ENCODE measurements at regions not wholly inside any gene's neighbourhood (a gene's known extent, or its start where the extent isn't known, plus 50 kb on each side); places are given as distances from the start of the nearest gene placed in this dataset.

DNA sequence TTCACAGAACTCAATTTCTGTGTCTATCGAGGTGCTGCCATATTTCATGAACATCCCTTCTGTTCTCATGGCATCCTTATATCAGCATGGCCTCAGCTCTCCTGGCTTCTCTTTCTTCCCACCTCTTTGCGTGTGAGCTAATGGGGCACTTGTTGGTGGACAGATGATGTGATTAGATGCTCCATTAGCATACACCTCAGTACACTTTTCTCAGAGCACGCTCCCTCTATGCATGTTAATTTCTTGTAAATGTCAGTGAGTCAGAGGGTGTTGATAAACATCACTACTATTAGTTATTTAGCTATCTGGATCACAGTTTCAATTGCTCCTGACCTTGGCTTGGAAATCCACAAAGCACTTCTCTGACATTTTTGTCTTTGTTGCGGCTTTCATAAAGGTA is 159.4 kb downstream of the CD8B2 start:
- TF ChIP-seq, protein P1, sequence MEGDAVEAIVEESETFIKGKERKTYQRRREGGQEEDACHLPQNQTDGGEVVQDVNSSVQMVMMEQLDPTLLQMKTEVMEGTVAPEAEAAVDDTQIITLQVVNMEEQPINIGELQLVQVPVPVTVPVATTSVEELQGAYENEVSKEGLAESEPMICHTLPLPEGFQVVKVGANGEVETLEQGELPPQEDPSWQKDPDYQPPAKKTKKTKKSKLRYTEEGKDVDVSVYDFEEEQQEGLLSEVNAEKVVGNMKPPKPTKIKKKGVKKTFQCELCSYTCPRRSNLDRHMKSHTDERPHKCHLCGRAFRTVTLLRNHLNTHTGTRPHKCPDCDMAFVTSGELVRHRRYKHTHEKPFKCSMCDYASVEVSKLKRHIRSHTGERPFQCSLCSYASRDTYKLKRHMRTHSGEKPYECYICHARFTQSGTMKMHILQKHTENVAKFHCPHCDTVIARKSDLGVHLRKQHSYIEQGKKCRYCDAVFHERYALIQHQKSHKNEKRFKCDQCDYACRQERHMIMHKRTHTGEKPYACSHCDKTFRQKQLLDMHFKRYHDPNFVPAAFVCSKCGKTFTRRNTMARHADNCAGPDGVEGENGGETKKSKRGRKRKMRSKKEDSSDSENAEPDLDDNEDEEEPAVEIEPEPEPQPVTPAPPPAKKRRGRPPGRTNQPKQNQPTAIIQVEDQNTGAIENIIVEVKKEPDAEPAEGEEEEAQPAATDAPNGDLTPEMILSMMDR (IDR thresholded peaks at IDR 0.05) = no peak
- TF ChIP-seq POLR2A (IDR thresholded peaks at IDR 0.05) = no peak
- TF ChIP-seq POLR2AphosphoS5 (IDR thresholded peaks at IDR 0.05) = no peak
- no peak for TF ChIP-seq EP300 (IDR thresholded peaks at IDR 0.05)

Data from gastroesophageal sphincter (tissue), 3 donors.